GM12875 (cell line): ENCODE measurements at regions not wholly inside any gene's neighbourhood (a gene's known extent, or its start where the extent isn't known, plus 50 kb on each side); places are given as distances from the start of the nearest gene placed in this dataset.

Experiments
- H3K4me3 ChIP-seq: one replicate; pipeline ENCODE4 v1.5.1; 2011; ENCODE audit warnings: low read depth, low read length, control low read depth
- TF ChIP-seq, protein P1 (sequence below): IDR thresholded peaks from 2 replicates; pipeline ENCODE4 v1.5.1; 2011; ENCODE audit warnings: low read depth, mild to moderate bottlenecking, control low read depth, inconsistent platforms, low read length, moderate library complexity, borderline replicate concordance; ENCODE audit not compliant: insufficient read depth

DNA sequence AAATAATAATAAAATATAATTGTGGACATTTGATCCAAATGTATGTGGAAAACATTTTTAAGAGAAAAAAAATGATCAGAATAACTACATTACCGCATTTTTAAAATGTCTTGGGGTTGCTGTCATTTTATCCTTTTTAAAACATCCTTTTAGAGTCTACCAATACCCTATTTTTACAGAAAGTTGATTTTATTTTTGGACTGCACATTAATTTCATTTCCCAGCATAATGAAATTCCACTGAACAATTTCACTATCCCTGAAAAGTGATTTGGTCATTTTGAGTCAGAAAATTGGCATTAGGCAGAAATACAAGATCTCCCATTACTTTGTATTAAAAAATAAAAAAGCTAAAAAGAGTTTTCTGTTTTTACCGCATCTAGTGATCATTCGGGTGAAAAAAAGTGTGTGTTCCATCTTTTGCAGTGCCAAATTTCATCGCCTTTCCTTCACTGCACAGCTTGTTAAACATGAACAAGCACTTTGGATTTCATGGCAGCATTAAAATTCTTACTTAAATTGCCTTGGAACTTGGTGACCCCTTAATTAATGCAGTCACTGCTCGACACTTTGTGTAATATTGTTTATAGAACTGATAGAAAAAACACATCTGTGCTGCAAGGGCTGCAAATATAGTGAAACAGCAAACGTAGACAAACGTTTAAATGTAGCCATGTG, 611.7 kb downstream of the TSN start:
- TF ChIP-seq, protein P1, sequence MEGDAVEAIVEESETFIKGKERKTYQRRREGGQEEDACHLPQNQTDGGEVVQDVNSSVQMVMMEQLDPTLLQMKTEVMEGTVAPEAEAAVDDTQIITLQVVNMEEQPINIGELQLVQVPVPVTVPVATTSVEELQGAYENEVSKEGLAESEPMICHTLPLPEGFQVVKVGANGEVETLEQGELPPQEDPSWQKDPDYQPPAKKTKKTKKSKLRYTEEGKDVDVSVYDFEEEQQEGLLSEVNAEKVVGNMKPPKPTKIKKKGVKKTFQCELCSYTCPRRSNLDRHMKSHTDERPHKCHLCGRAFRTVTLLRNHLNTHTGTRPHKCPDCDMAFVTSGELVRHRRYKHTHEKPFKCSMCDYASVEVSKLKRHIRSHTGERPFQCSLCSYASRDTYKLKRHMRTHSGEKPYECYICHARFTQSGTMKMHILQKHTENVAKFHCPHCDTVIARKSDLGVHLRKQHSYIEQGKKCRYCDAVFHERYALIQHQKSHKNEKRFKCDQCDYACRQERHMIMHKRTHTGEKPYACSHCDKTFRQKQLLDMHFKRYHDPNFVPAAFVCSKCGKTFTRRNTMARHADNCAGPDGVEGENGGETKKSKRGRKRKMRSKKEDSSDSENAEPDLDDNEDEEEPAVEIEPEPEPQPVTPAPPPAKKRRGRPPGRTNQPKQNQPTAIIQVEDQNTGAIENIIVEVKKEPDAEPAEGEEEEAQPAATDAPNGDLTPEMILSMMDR, result no peak
- no peak overlapping the region for H3K4me3 ChIP-seq

DNA sequence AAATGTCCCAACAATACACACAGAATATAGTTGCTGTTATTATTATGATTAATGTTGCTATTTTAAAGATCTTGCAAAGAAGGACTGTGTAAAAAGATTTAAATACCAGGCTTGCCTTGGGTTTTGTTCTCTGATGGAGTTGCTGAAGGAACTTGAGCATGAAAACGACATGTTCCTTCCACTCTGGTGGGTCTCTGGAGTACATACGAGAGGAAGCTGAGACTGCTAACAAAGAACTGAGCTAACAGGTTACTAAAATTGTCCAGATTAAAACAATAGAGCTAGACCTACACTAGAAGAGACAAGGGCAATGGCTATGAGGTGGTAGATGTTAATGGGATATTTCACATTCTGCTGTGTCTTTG, 612.2 kb downstream of the TSN start:
- TF ChIP-seq, protein P1, result no peak
- H3K4me3 ChIP-seq, result no peak overlapping the region

DNA sequence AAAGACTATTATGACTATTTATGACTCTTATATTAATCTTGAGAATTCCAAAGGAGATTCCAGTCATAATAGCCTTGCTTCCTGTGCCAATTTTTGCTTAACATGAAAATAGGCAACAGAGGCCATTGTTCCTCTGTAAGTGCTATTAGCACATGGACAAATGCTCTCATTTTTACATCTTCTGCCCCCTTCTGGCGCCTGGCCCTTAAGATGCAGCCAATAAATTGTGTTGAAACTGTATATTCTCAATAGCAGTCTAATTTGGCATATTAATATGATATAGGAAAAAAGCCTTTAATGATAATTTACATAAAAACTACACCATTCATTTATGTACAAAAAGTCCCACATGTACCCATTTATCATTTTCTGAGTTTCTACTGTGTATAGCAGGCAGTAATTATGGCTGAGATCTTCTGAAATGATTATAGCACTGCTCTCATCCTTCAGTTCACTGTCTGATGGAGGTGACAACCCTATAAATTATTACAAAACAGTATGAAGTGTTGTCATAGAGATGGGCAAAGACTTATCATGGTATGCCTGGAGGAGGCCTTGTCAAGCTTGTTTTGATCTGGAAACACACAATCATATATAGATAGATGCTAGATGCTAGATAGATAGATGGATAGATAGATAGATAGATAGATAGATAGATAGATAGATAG, 613.3 kb downstream of the TSN start:
- H3K4me3 ChIP-seq, result no peak overlapping the region
- TF ChIP-seq, protein P1, result no peak

DNA sequence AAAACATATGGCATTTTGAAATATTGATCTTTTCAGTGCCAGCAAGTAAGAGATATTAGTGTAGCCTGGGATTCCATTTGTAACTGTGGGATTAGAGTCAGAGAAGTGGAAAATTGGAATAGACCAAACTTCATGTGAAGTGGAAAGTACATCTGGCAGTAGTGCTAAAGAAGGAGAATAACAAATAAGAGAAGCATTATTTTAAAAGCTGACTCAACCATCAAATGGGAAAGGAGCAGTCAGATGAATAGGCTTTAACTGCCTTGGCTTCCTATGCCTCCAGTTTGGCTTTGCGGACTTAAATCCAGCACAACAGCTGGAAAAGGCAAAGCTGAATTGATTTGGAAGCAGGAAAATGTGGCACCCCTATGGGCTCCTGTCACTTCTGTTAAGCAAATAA, 623.1 kb downstream of the TSN start:
- H3K4me3 ChIP-seq, result no peak overlapping the region
- TF ChIP-seq, protein P1, result no peak

DNA sequence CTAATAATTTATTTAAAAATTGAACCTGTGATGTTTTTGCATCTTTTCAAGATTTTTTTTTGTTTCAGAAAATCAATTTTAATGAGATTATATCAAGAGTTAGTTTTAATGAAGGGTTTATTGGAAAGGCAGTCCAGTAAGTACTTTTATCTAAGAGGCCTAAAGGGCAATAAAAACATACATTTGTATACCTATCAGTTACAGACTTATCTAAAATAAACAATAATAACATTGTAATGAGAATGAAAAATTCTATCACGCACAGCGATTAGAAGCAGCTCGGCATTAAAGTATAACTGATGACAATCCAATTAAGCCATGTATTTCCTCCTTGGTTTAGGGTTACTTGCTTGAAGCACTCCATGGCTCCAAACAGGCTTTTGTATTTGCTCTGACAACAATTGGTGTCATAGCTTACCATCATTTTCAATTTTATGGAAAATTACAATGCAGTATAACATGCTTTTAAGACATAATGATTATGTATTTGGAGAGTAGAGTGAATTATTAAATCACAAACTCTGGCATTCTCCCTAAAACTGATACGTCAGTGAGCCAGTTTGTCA, 629.4 kb downstream of the TSN start:
- H3K4me3 ChIP-seq, result no peak overlapping the region
- TF ChIP-seq, protein P1, result no peak

DNA sequence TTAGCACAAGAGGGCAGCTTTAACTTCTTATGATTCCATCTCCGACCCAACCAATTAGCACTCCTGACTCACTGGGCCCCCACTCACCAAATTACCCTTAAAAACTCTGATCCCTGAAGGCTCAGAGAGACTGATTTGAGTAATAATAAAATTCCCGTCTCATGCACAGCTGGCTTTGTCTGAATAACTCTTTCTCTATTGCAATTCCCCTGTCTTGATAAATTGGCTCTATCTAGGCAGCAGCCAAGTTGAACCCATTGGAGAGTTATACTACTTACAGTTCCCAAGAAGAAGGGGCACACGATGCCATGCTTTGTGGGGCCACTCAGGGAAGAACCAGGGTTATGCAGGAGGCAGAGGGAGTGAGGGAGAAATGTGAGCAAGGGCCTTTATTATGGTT, 632.8 kb downstream of the TSN start:
- H3K4me3 ChIP-seq, result no peak overlapping the region
- TF ChIP-seq, protein P1, result no peak

DNA sequence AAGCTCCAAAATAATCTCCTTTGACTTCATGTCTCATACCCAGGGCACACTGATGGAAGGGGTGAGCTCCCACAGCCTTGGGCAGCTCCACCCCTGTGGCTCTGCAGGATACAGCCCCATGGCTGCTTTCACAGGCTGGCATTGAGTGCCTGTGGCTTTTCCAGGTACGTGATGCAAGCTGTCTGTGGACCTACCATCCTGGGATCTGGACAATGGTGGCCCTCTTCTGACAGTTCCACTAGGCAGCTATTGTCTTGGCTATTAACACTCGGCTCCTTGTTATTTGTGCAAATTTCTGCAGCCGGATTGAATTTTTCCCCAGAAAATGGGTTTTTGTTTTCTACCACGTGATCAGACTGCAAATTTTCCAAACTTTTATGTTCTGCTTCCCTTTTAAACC, 634.2 kb downstream of the TSN start:
- no peak overlapping the region for H3K4me3 ChIP-seq

More for the DNA sequence above, 634.2 kb downstream of the TSN start:
- TF ChIP-seq, protein P1, result no peak
